HG02938 (cell line): ENCODE measurements at regions not wholly inside any gene's neighbourhood (a gene's known extent, or its start where the extent isn't known, plus 50 kb on each side); places are given as distances from the start of the nearest gene placed in this dataset.
"Not testable (repeated sequence)": the region's sequence is repeated elsewhere in the genome, so short reads cannot be mapped to it uniquely, and the experiment has no call there.

Experiments used
- ATAC-seq: cut with Tn5 transposase; IDR thresholded peaks from one replicate; pipeline ENCODE4 v1.9.1; 2021; ENCODE audit warnings: mild to moderate bottlenecking, moderate library complexity; ENCODE audit not compliant: unreplicated experiment

- no peak for ATAC-seq
Measured at GRCh38 chr6:94269256-94269655, 849.9 kb upstream of the EPHA7 start.

GRCh38 chr6:94260765-94261164 is 841.4 kb upstream of the EPHA7 start:
- no peak for ATAC-seq

- no peak for ATAC-seq
Measured at GRCh38 chr6:94254689-94255088, 835.3 kb upstream of the EPHA7 start.

GRCh38 chr6:94251878-94252277 is 832.5 kb upstream of the EPHA7 start:
- no peak for ATAC-seq

- no peak for ATAC-seq
Measured at GRCh38 chr6:94245395-94245794, 826.0 kb upstream of the EPHA7 start.

- no peak for ATAC-seq
Measured at GRCh38 chr6:94238868-94239267, 819.5 kb upstream of the EPHA7 start.

- no peak for ATAC-seq
Measured at GRCh38 chr6:94227741-94228140, 808.4 kb upstream of the EPHA7 start.

GRCh38 chr6:94217836-94218235 is 798.5 kb upstream of the EPHA7 start:
- ATAC-seq, result no peak

- ATAC-seq, result no peak
Measured at GRCh38 chr6:94215552-94215951, 796.2 kb upstream of the EPHA7 start.

GRCh38 chr6:94213226-94213625 is 793.9 kb upstream of the EPHA7 start:
- no peak for ATAC-seq

GRCh38 chr6:94196891-94197290 is 777.5 kb upstream of the EPHA7 start:
- no peak for ATAC-seq

GRCh38 chr6:94190030-94190429 is 770.7 kb upstream of the EPHA7 start:
- ATAC-seq, result no peak

GRCh38 chr6:94184666-94185464 is 765.5 kb upstream of the EPHA7 start:
- no peak for ATAC-seq

GRCh38 chr6:94177429-94177828 is 758.1 kb upstream of the EPHA7 start:
- ATAC-seq, result no peak

GRCh38 chr6:94175465-94175864 is 756.1 kb upstream of the EPHA7 start:
- ATAC-seq, result no peak

- ATAC-seq, result no peak
Measured at GRCh38 chr6:94163877-94164276, 744.5 kb upstream of the EPHA7 start.

GRCh38 chr6:94150886-94151285 is 731.5 kb upstream of the EPHA7 start:
- no peak for ATAC-seq

GRCh38 chr6:94144807-94145206 is 725.4 kb upstream of the EPHA7 start:
- ATAC-seq, result no peak

GRCh38 chr6:94137178-94137577 is 717.8 kb upstream of the EPHA7 start:
- not testable (repeated sequence) for ATAC-seq

GRCh38 chr6:94133106-94133505 is 713.7 kb upstream of the EPHA7 start:
- ATAC-seq, result no peak

- no peak for ATAC-seq
Measured at GRCh38 chr6:94131271-94131670, 711.9 kb upstream of the EPHA7 start.

GRCh38 chr6:94130478-94130877 is 711.1 kb upstream of the EPHA7 start:
- ATAC-seq, result no peak

- ATAC-seq, result no peak
Measured at GRCh38 chr6:94129926-94130325, 710.6 kb upstream of the EPHA7 start.
